ENCODE measurements at regions not wholly inside any gene's neighbourhood (a gene's known extent, or its start where the extent isn't known, plus 50 kb on each side); places are given as distances from the start of the nearest gene placed in this dataset.

- no peak for TF ChIP-seq CTCF (IDR thresholded peaks at IDR 0.05; ENCODE audit: insufficient read depth, missing control alignments)
- FAIRE-seq (no peak), DNase-seq (ENCODE audit: insufficient read length, low spot score) (no peak)
These were observed 425.2 kb downstream of the CHL1 start for GRCh38 chr3:621714-622113.

GRCh38 chr3:622314-622713, 425.8 kb downstream of the CHL1 start:
- FAIRE-seq (no peak), DNase-seq (ENCODE audit: insufficient read length, low spot score) (no peak)
- no peak for TF ChIP-seq CTCF (IDR thresholded peaks at IDR 0.05; ENCODE audit: insufficient read depth, missing control alignments)

- DNase-seq (ENCODE audit: insufficient read length, low spot score): no peak
- no peak for TF ChIP-seq CTCF (IDR thresholded peaks at IDR 0.05; ENCODE audit: insufficient read depth, missing control alignments)
- FAIRE-seq: no peak
These were observed 427.5 kb downstream of the CHL1 start for GRCh38 chr3:623914-624545.

- peak; percentile 89 for FAIRE-seq
These were observed 436.1 kb downstream of the CHL1 start for GRCh38 chr3:632571-633170.

GRCh38 chr3:634511-634910, 437.9 kb downstream of the CHL1 start:
- TF ChIP-seq CTCF (IDR thresholded peaks at IDR 0.05; ENCODE audit: insufficient read depth, missing control alignments): no peak
- FAIRE-seq (no peak), DNase-seq (ENCODE audit: insufficient read length, low spot score) (no peak)

More at GRCh38 chr3:632571-633170, 436.1 kb downstream of the CHL1 start:
- DNase-seq (ENCODE audit: insufficient read length, low spot score): no peak
- peak; percentile 91 for TF ChIP-seq CTCF (IDR thresholded peaks at IDR 0.05; ENCODE audit: insufficient read depth, missing control alignments)

- FAIRE-seq (no peak), DNase-seq (ENCODE audit: insufficient read length, low spot score) (no peak)
- no peak for TF ChIP-seq CTCF (IDR thresholded peaks at IDR 0.05; ENCODE audit: insufficient read depth, missing control alignments)
These were observed 438.8 kb downstream of the CHL1 start for GRCh38 chr3:635393-635792.

- DNase-seq (ENCODE audit: insufficient read length, low spot score) (no peak), FAIRE-seq (no peak)
- no peak for TF ChIP-seq CTCF (IDR thresholded peaks at IDR 0.05; ENCODE audit: insufficient read depth, missing control alignments)
These were observed 446.8 kb downstream of the CHL1 start for GRCh38 chr3:643376-643775.

All from D721Med (cell line).